CD14-positive monocyte (primary cell): ENCODE measurements at regions not wholly inside any gene's neighbourhood (a gene's known extent, or its start where the extent isn't known, plus 50 kb on each side); places are given as distances from the start of the nearest gene placed in this dataset.

Experiments used
- DNase-seq, 3 donors: peaks; one replicate each; pipeline ENCODE4 v3.0.0-alpha.2; 2011 to 2022
- H2AFZ ChIP-seq: 2 replicates; pipeline ENCODE4 v1.6.0; 2012; ENCODE audit warnings: mild to moderate bottlenecking, low read depth, low read length, inconsistent platforms; ENCODE audit not compliant: insufficient read depth, poor library complexity, severe bottlenecking
- H3K27ac ChIP-seq, 2 donors: 1 replicate in 1 of 2; 2 replicates in 1 of 2; pipeline ENCODE4 v1.5.1; 2012 to 2013; ENCODE audit warnings: low read length in 2 of 2, control low read depth in 1 of 2, inconsistent platforms in 1 of 2, low read depth in 1 of 2, mild to moderate bottlenecking in 1 of 2
- H3K27me3 ChIP-seq, 2 donors: one replicate each; pipeline versions ENCODE4 v1.6.0 to v1.6.1; 2011 to 2013; ENCODE audit warnings: low read length in 2 of 2; ENCODE audit not compliant: control insufficient read depth in 2 of 2, insufficient read depth in 2 of 2
- H3K36me3 ChIP-seq, 2 donors: replicated peaks in 1 of 2; 1 replicate in 1 of 2; 2 replicates in 1 of 2; pipeline versions ENCODE4 v1.5.1 to v1.6.1; 2012 to 2013; ENCODE audit warnings: low read length in 2 of 2, control low read depth in 1 of 2, inconsistent platforms in 1 of 2, mild to moderate bottlenecking in 1 of 2; ENCODE audit not compliant: insufficient read depth in 2 of 2, control insufficient read depth in 1 of 2
- H3K4me1 ChIP-seq, 2 donors: 1 replicate in 1 of 2; 2 replicates in 1 of 2; pipeline versions ENCODE4 v1.5.1 to v1.6.1; 2012 to 2013; ENCODE audit warnings: low read length in 2 of 2, control low read depth in 1 of 2, inconsistent platforms in 1 of 2, mild to moderate bottlenecking in 1 of 2, moderate library complexity in 1 of 2; ENCODE audit not compliant: insufficient read depth in 2 of 2, control insufficient read depth in 1 of 2
- H3K4me2 ChIP-seq: replicated peaks from 2 replicates; pipeline ENCODE3; 2012; ENCODE audit warnings: low read length, moderate library complexity, mild to moderate bottlenecking; ENCODE audit not compliant: poor library complexity, severe bottlenecking; ENCODE audit errors: extremely low read depth
- H3K4me3 ChIP-seq, 3 experiments: fragments of 200-600 bp in 1 of 3; sonication (generic) in 1 of 3; replicated peaks in 1 of 3; 1 replicate in 2 of 3; 2 replicates in 1 of 3; pipeline ENCODE4 v1.5.1; 2011 to 2013; ENCODE audit warnings: low read length in 3 of 3, mild to moderate bottlenecking in 3 of 3, control low read depth in 2 of 3, low read depth in 2 of 3, inconsistent platforms in 1 of 3, moderate library complexity in 1 of 3
- H3K79me2 ChIP-seq: 2 replicates; pipeline ENCODE4 v1.6.0; 2012; ENCODE audit warnings: mild to moderate bottlenecking, control low read depth, inconsistent platforms, low read length, moderate library complexity; ENCODE audit not compliant: insufficient read depth
- H3K9ac ChIP-seq: 2 replicates; pipeline ENCODE4 v1.6.0; 2017; ENCODE audit warnings: low read length, mild to moderate bottlenecking; ENCODE audit not compliant: insufficient read depth, poor library complexity, severe bottlenecking
- H3K9me3 ChIP-seq, 2 donors: replicated peaks in 1 of 2; 1 replicate in 1 of 2; 2 replicates in 1 of 2; pipeline versions ENCODE4 v1.5.1 to v1.6.1; 2012 to 2013; ENCODE audit warnings: low read length in 2 of 2, control low read depth in 1 of 2; ENCODE audit not compliant: control insufficient read depth in 1 of 2, insufficient read depth in 1 of 2
- H4K20me1 ChIP-seq: 2 replicates; pipeline ENCODE4 v1.6.0; 2012; ENCODE audit warnings: mild to moderate bottlenecking, low read length, control low read depth, moderate library complexity; ENCODE audit not compliant: insufficient read depth
- H3K27ac Mint-ChIP-seq, 7 donors: one replicate each; pipeline ENCODE4 v1.8.0; 2020; ENCODE audit warnings: mild to moderate bottlenecking in 7 of 7, mixed read lengths in 7 of 7, moderate library complexity in 6 of 7, inconsistent platforms in 2 of 7
- H3K27me3 Mint-ChIP-seq, 3 donors: one replicate each; pipeline ENCODE4 v1.8.0; 2021 to 2022; ENCODE audit warnings: low read depth in 3 of 3, mild to moderate bottlenecking in 3 of 3, mixed read lengths in 3 of 3, moderate library complexity in 3 of 3, inconsistent platforms in 1 of 3
- H3K36me3 Mint-ChIP-seq, 2 donors: one replicate each; pipeline ENCODE4 v1.8.0; 2020; ENCODE audit warnings: mixed read lengths in 2 of 2, inconsistent platforms in 1 of 2, mild to moderate bottlenecking in 1 of 2
- H3K4me1 Mint-ChIP-seq: one replicate; pipeline ENCODE4 v1.8.0; 2020; ENCODE audit warnings: mild to moderate bottlenecking, mixed read lengths
- H3K4me3 Mint-ChIP-seq, 2 donors: one replicate each; pipeline ENCODE4 v1.8.0; 2020; ENCODE audit warnings: mild to moderate bottlenecking in 2 of 2, mixed read lengths in 2 of 2, moderate library complexity in 1 of 2
- H3K9me3 Mint-ChIP-seq, 7 donors: one replicate each; pipeline ENCODE4 v1.8.0; 2020 to 2022; ENCODE audit warnings: mixed read lengths in 7 of 7, mild to moderate bottlenecking in 6 of 7, moderate library complexity in 6 of 7, inconsistent platforms in 2 of 7
- CTCF ChIP-seq: fragments of 200-600 bp; IDR thresholded peaks from one replicate; pipeline ENCODE4 v1.8.0; 2022; ENCODE audit warnings: antibody characterized with exemption, mild to moderate bottlenecking
- WGBS: methylation state at CpG from one replicate; pipeline ENCODE4 v1.1.5; 2013; ENCODE audit warnings: missing lambda C conversion rate; ENCODE audit not compliant: insufficient coverage; 5-methylcytosine and 5-hydroxymethylcytosine counted together
- intact Hi-C, 2 donors: fragments of 100-400 bp; cut with micrococcal nuclease; formaldehyde crosslinking; loops; one replicate each; pipeline versions ENCODE4 v1.15.0 to v1.15.1; 2023

GRCh38 chrX:38940547-38940946 is 139.3 kb downstream of the MID1IP1 start:
- WGBS: no CpG with 5 or more reads among the region's 3 CpGs
- H3K36me3 Mint-ChIP-seq: no peaks in the 10 kb centered on the region

GRCh38 chrX:38941675-38942074 is 140.4 kb downstream of the MID1IP1 start:
- no peaks in the 10 kb centered on the region for H3K4me1 ChIP-seq
- TF ChIP-seq CTCF: no peak

More at GRCh38 chrX:38940547-38940946, 139.3 kb downstream of the MID1IP1 start:
- no peaks in the 10 kb centered on the region for H3K9me3 ChIP-seq
- Mint-ChIP-seq H3K27me3 (no peaks in the 10 kb centered on the region), H3K27ac (no peak overlapping the region), H3K4me1 (no peaks in the 10 kb centered on the region), H3K4me3 (no peak overlapping the region), H3K9me3 (peaks cover 2 to 12% (median 6%) of the 10 kb centered on the region in 7 donors)
- H3K27ac ChIP-seq: no peak overlapping the region
- no peaks in the 10 kb centered on the region for H4K20me1 ChIP-seq
- H3K9ac ChIP-seq: no peak overlapping the region
- no peak overlapping the region for H3K4me2 ChIP-seq
- H3K4me1 ChIP-seq: no peaks in the 10 kb centered on the region
- TF ChIP-seq CTCF: no peak
- H3K4me3 ChIP-seq: no peak overlapping the region
- no peaks in the 10 kb centered on the region for H3K79me2 ChIP-seq
- intact Hi-C loops: no loop called here
- H3K36me3 ChIP-seq: no peaks in the 10 kb centered on the region
- no peak overlapping the region for H2AFZ ChIP-seq
- no peaks in the 10 kb centered on the region for H3K27me3 ChIP-seq
- DNase-seq: no peak

More at GRCh38 chrX:38941675-38942074, 140.4 kb downstream of the MID1IP1 start:
- no peak for DNase-seq
- H3K4me1 Mint-ChIP-seq: no peaks in the 10 kb centered on the region
- Histone ChIP-seq H3K27ac (no peak overlapping the region), H3K4me2 (no peak overlapping the region), H2AFZ (no peak overlapping the region), H3K9ac (no peak overlapping the region), H3K9me3 (no peaks in the 10 kb centered on the region), H3K27me3 (no peaks in the 10 kb centered on the region), H4K20me1 (no peaks in the 10 kb centered on the region), H3K79me2 (no peaks in the 10 kb centered on the region), H3K4me3 (no peak overlapping the region), H3K36me3 (no peaks in the 10 kb centered on the region)
- H3K4me3 Mint-ChIP-seq: no peak overlapping the region
- no peak overlapping the region for H3K27ac Mint-ChIP-seq
- no CpG with 5 or more reads among the region's 1 CpG for WGBS
- peaks cover 2 to 16% (median 6%) of the 10 kb centered on the region in 7 donors for H3K9me3 Mint-ChIP-seq
- intact Hi-C loops: no loop called here
- no peaks in the 10 kb centered on the region for H3K27me3 Mint-ChIP-seq
- no peaks in the 10 kb centered on the region for H3K36me3 Mint-ChIP-seq
